SU-DHL-6 (cell line): ENCODE measurements at regions not wholly inside any gene's neighbourhood (a gene's known extent, or its start where the extent isn't known, plus 50 kb on each side); places are given as distances from the start of the nearest gene placed in this dataset.

Experiments
- EZH2phosphoT487 ChIP-seq: fragments of 200-600 bp; sonication (generic), shearing (Covaris generic); conservative IDR thresholded peaks from 2 replicates; pipeline ENCODE4 v1.6.1; 2018; ENCODE audit warnings: mild to moderate bottlenecking, antibody characterized with exemption, low read length, moderate library complexity, mixed read lengths
- TF ChIP-seq, protein P1 (sequence below): fragments of 200-600 bp; sonication (generic); IDR thresholded peaks from one replicate; pipeline ENCODE4 v1.5.1; 2017; ENCODE audit warnings: antibody characterized with exemption, mild to moderate bottlenecking, low read length, moderate library complexity; ENCODE audit not compliant: insufficient read depth, poor library complexity, severe bottlenecking

DNA sequence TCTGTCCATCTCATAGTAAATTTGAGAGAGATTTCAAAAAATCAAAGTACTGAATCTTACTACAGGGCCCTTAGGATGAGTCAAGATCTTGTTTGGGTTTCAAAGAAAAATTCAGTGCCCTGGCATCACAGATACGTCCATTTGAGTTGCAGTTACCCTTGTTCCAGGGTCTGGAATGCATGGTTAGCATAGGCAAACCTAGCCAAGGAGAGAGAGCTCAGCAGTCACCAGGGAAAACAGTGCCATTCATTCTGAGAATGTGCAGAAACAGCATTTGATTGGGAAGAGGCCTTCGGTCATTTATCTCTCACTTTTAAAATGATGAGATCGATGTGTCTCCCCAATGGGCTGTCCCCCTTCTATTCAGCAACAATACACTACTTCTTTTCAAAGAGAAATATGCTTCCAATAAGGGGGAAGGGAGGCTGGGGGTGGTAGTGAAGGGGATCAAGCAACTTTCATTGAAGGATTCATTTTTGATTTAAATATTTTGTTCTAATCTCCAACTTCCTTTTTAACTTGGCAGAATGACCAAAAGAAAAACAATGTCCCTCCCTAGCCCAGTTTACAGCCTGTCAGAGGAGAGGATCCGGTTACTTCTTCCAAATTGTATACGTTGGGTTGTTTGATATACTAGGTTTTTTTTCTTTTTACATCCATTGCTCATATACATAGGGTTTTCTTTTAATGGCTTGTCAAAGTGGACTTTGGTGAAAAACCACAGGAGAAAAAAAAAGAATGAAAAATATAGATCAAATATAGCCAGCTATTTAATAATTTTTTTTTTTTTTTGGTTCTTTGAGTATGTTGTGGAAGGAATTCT, 491.1 kb downstream of the CCDC171 start:
- TF ChIP-seq, protein P1, sequence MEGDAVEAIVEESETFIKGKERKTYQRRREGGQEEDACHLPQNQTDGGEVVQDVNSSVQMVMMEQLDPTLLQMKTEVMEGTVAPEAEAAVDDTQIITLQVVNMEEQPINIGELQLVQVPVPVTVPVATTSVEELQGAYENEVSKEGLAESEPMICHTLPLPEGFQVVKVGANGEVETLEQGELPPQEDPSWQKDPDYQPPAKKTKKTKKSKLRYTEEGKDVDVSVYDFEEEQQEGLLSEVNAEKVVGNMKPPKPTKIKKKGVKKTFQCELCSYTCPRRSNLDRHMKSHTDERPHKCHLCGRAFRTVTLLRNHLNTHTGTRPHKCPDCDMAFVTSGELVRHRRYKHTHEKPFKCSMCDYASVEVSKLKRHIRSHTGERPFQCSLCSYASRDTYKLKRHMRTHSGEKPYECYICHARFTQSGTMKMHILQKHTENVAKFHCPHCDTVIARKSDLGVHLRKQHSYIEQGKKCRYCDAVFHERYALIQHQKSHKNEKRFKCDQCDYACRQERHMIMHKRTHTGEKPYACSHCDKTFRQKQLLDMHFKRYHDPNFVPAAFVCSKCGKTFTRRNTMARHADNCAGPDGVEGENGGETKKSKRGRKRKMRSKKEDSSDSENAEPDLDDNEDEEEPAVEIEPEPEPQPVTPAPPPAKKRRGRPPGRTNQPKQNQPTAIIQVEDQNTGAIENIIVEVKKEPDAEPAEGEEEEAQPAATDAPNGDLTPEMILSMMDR = no peak
- TF ChIP-seq EZH2phosphoT487 = no peak
